ENCODE measurements at regions not wholly inside any gene's neighbourhood (a gene's known extent, or its start where the extent isn't known, plus 50 kb on each side); places are given as distances from the start of the nearest gene placed in this dataset.

GRCh38 chr2:129252781-129253460, 726.5 kb upstream of the RAB6C start:
- H3K27me3 ChIP-seq (ENCODE audit: control insufficient read depth, insufficient read depth, low read length): no peaks in the 10 kb centered on the region
- no peaks in the 10 kb centered on the region for H3K9me3 ChIP-seq (ENCODE audit: control insufficient read depth, insufficient read depth, low read depth, low read length)
- H3K27ac ChIP-seq (ENCODE audit: low read depth, low read length): no peak overlapping the region
- peaks cover 6% of the 10 kb centered on the region for H3K4me1 ChIP-seq (ENCODE audit: control insufficient read depth, insufficient read depth, low read length)
- H3K4me3 ChIP-seq (ENCODE audit: low read depth, low read length): no peak overlapping the region
- H3K9ac ChIP-seq (ENCODE audit: low read length): no peak overlapping the region
- no peaks in the 10 kb centered on the region for H3K36me3 ChIP-seq (ENCODE audit: control insufficient read depth, insufficient read depth, low read length)

- Histone ChIP-seq H3K27ac (ENCODE audit: low read depth, low read length) (no peak overlapping the region), H3K4me1 (ENCODE audit: control insufficient read depth, insufficient read depth, low read length) (peaks cover 6% of the 10 kb centered on the region)
Observed at GRCh38 chr2:129253461-129253812, 726.0 kb upstream of the RAB6C start.

GRCh38 chr2:129254718-129255117, 724.7 kb upstream of the RAB6C start:
- Histone ChIP-seq H3K9ac (ENCODE audit: low read length) (no peak overlapping the region), H3K27ac (ENCODE audit: low read depth, low read length) (no peak overlapping the region), H3K9me3 (ENCODE audit: control insufficient read depth, insufficient read depth, low read depth, low read length) (peaks cover 9% of the 10 kb centered on the region), H3K27me3 (ENCODE audit: control insufficient read depth, insufficient read depth, low read length) (no peaks in the 10 kb centered on the region), H3K4me1 (ENCODE audit: control insufficient read depth, insufficient read depth, low read length) (peaks cover 6% of the 10 kb centered on the region), H3K36me3 (ENCODE audit: control insufficient read depth, insufficient read depth, low read length) (no peaks in the 10 kb centered on the region), H3K4me3 (ENCODE audit: low read depth, low read length) (no peak overlapping the region)

More at GRCh38 chr2:129253461-129253812, 726.0 kb upstream of the RAB6C start:
- H3K27me3 ChIP-seq (ENCODE audit: control insufficient read depth, insufficient read depth, low read length): no peaks in the 10 kb centered on the region
- H3K9ac ChIP-seq (ENCODE audit: low read length): no peak overlapping the region
- H3K36me3 ChIP-seq (ENCODE audit: control insufficient read depth, insufficient read depth, low read length): no peaks in the 10 kb centered on the region
- no peak overlapping the region for H3K4me3 ChIP-seq (ENCODE audit: low read depth, low read length)
- H3K9me3 ChIP-seq (ENCODE audit: control insufficient read depth, insufficient read depth, low read depth, low read length): peaks cover under 1% of the 10 kb centered on the region; the same call in 1 of the 2 replicates

GRCh38 chr2:129255610-129256313, 723.7 kb upstream of the RAB6C start:
- no peak overlapping the region for H3K4me3 ChIP-seq (ENCODE audit: low read depth, low read length)

GRCh38 chr2:129256642-129257041, 722.8 kb upstream of the RAB6C start:
- H3K36me3 ChIP-seq (ENCODE audit: control insufficient read depth, insufficient read depth, low read length): no peaks in the 10 kb centered on the region
- H3K27ac ChIP-seq (ENCODE audit: low read depth, low read length): no peak overlapping the region
- H3K27me3 ChIP-seq (ENCODE audit: control insufficient read depth, insufficient read depth, low read length): no peaks in the 10 kb centered on the region
- no peak overlapping the region for H3K4me3 ChIP-seq (ENCODE audit: low read depth, low read length)
- peaks cover 6% of the 10 kb centered on the region for H3K4me1 ChIP-seq (ENCODE audit: control insufficient read depth, insufficient read depth, low read length)
- no peak overlapping the region for H3K9ac ChIP-seq (ENCODE audit: low read length)
- peaks cover 12% of the 10 kb centered on the region for H3K9me3 ChIP-seq (ENCODE audit: control insufficient read depth, insufficient read depth, low read depth, low read length)

More at GRCh38 chr2:129255610-129256313, 723.7 kb upstream of the RAB6C start:
- Histone ChIP-seq H3K36me3 (ENCODE audit: control insufficient read depth, insufficient read depth, low read length) (no peaks in the 10 kb centered on the region), H3K27me3 (ENCODE audit: control insufficient read depth, insufficient read depth, low read length) (no peaks in the 10 kb centered on the region), H3K4me1 (ENCODE audit: control insufficient read depth, insufficient read depth, low read length) (peaks cover 6% of the 10 kb centered on the region), H3K9me3 (ENCODE audit: control insufficient read depth, insufficient read depth, low read depth, low read length) (peaks cover 9% of the 10 kb centered on the region), H3K9ac (ENCODE audit: low read length) (no peak overlapping the region), H3K27ac (ENCODE audit: low read depth, low read length) (no peak overlapping the region)

GRCh38 chr2:129262934-129263333, 716.5 kb upstream of the RAB6C start:
- Histone ChIP-seq H3K4me3 (ENCODE audit: low read depth, low read length) (no peak overlapping the region), H3K27ac (ENCODE audit: low read depth, low read length) (no peak overlapping the region)

GRCh38 chr2:129263939-129264338, 715.5 kb upstream of the RAB6C start:
- H3K27me3 ChIP-seq (ENCODE audit: control insufficient read depth, insufficient read depth, low read length): no peaks in the 10 kb centered on the region
- no peak overlapping the region for H3K4me3 ChIP-seq (ENCODE audit: low read depth, low read length)
- no peak overlapping the region for H3K9ac ChIP-seq (ENCODE audit: low read length)
- H3K9me3 ChIP-seq (ENCODE audit: control insufficient read depth, insufficient read depth, low read depth, low read length): peaks cover 23% of the 10 kb centered on the region
- H3K4me1 ChIP-seq (ENCODE audit: control insufficient read depth, insufficient read depth, low read length): no peaks in the 10 kb centered on the region
- H3K36me3 ChIP-seq (ENCODE audit: control insufficient read depth, insufficient read depth, low read length): no peaks in the 10 kb centered on the region
- no peak overlapping the region for H3K27ac ChIP-seq (ENCODE audit: low read depth, low read length)

More at GRCh38 chr2:129262934-129263333, 716.5 kb upstream of the RAB6C start:
- Histone ChIP-seq H3K27me3 (ENCODE audit: control insufficient read depth, insufficient read depth, low read length) (no peaks in the 10 kb centered on the region), H3K4me1 (ENCODE audit: control insufficient read depth, insufficient read depth, low read length) (no peaks in the 10 kb centered on the region), H3K9ac (ENCODE audit: low read length) (no peak overlapping the region), H3K9me3 (ENCODE audit: control insufficient read depth, insufficient read depth, low read depth, low read length) (peaks cover 17% of the 10 kb centered on the region), H3K36me3 (ENCODE audit: control insufficient read depth, insufficient read depth, low read length) (no peaks in the 10 kb centered on the region)

- Histone ChIP-seq H3K36me3 (ENCODE audit: control insufficient read depth, insufficient read depth, low read length) (no peaks in the 10 kb centered on the region), H3K4me3 (ENCODE audit: low read depth, low read length) (no peak overlapping the region)
Observed at GRCh38 chr2:129267559-129267958, 711.9 kb upstream of the RAB6C start.

GRCh38 chr2:129273266-129274037, 706.0 kb upstream of the RAB6C start:
- Histone ChIP-seq H3K36me3 (ENCODE audit: control insufficient read depth, insufficient read depth, low read length) (no peaks in the 10 kb centered on the region), H3K9ac (ENCODE audit: low read length) (no peak overlapping the region), H3K27ac (ENCODE audit: low read depth, low read length) (no peak overlapping the region), H3K27me3 (ENCODE audit: control insufficient read depth, insufficient read depth, low read length) (no peaks in the 10 kb centered on the region), H3K4me3 (ENCODE audit: low read depth, low read length) (no peak overlapping the region), H3K9me3 (ENCODE audit: control insufficient read depth, insufficient read depth, low read depth, low read length) (peaks cover 5% of the 10 kb centered on the region; the same call in 1 of the 2 replicates), H3K4me1 (ENCODE audit: control insufficient read depth, insufficient read depth, low read length) (no peaks in the 10 kb centered on the region)

More at GRCh38 chr2:129267559-129267958, 711.9 kb upstream of the RAB6C start:
- no peaks in the 10 kb centered on the region for H3K27me3 ChIP-seq (ENCODE audit: control insufficient read depth, insufficient read depth, low read length)
- H3K9ac ChIP-seq (ENCODE audit: low read length): no peak overlapping the region
- no peaks in the 10 kb centered on the region for H3K4me1 ChIP-seq (ENCODE audit: control insufficient read depth, insufficient read depth, low read length)
- peaks cover 14% of the 10 kb centered on the region; the same call in 1 of the 2 replicates for H3K9me3 ChIP-seq (ENCODE audit: control insufficient read depth, insufficient read depth, low read depth, low read length)
- H3K27ac ChIP-seq (ENCODE audit: low read depth, low read length): no peak overlapping the region

- Histone ChIP-seq H3K4me1 (ENCODE audit: control insufficient read depth, insufficient read depth, low read length) (no peaks in the 10 kb centered on the region), H3K9me3 (ENCODE audit: control insufficient read depth, insufficient read depth, low read depth, low read length) (peaks cover 3% of the 10 kb centered on the region; the same call in 1 of the 2 replicates), H3K9ac (ENCODE audit: low read length) (no peak overlapping the region), H3K27ac (ENCODE audit: low read depth, low read length) (no peak overlapping the region), H3K27me3 (ENCODE audit: control insufficient read depth, insufficient read depth, low read length) (no peaks in the 10 kb centered on the region), H3K36me3 (ENCODE audit: control insufficient read depth, insufficient read depth, low read length) (no peaks in the 10 kb centered on the region), H3K4me3 (ENCODE audit: low read depth, low read length) (no peak overlapping the region)
Observed at GRCh38 chr2:129274038-129274415, 705.4 kb upstream of the RAB6C start.

GRCh38 chr2:129274918-129275317, 704.5 kb upstream of the RAB6C start:
- no peak overlapping the region for H3K9ac ChIP-seq (ENCODE audit: low read length)
- H3K4me1 ChIP-seq (ENCODE audit: control insufficient read depth, insufficient read depth, low read length): no peaks in the 10 kb centered on the region
- peaks cover 11% of the 10 kb centered on the region for H3K9me3 ChIP-seq (ENCODE audit: control insufficient read depth, insufficient read depth, low read depth, low read length)
- H3K27ac ChIP-seq (ENCODE audit: low read depth, low read length): no peak overlapping the region
- H3K36me3 ChIP-seq (ENCODE audit: control insufficient read depth, insufficient read depth, low read length): no peaks in the 10 kb centered on the region
- H3K4me3 ChIP-seq (ENCODE audit: low read depth, low read length): no peak overlapping the region
- H3K27me3 ChIP-seq (ENCODE audit: control insufficient read depth, insufficient read depth, low read length): no peaks in the 10 kb centered on the region
